ENCODE measurements at regions not wholly inside any gene's neighbourhood (a gene's known extent, or its start where the extent isn't known, plus 50 kb on each side); places are given as distances from the start of the nearest gene placed in this dataset.

DNA sequence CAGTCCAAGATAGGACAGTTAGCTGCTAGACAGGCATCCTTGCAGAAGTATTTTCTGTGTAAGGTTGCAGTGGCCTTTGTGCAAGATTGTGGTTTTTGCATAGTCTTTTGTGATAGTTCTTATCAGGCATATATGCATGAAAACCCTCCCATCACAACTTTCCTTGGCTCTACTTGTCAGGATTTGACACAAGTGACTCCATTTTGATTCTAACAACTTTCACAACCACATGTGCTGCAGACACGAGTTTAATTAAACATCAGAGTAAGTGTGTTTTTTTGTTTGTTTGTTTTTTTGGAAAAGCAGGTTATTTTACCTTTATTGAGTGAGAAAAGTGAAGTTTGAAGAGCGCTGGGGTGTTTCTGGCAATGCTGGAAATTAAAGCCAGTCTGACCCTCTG is 902.0 kb upstream of the GCFC2 start:
- no peak for TF ChIP-seq SIN3A (IDR thresholded peaks at IDR 0.05; ENCODE audit: borderline replicate concordance, insufficient read depth, low read depth, low read length)
- TF ChIP-seq, protein P1, sequence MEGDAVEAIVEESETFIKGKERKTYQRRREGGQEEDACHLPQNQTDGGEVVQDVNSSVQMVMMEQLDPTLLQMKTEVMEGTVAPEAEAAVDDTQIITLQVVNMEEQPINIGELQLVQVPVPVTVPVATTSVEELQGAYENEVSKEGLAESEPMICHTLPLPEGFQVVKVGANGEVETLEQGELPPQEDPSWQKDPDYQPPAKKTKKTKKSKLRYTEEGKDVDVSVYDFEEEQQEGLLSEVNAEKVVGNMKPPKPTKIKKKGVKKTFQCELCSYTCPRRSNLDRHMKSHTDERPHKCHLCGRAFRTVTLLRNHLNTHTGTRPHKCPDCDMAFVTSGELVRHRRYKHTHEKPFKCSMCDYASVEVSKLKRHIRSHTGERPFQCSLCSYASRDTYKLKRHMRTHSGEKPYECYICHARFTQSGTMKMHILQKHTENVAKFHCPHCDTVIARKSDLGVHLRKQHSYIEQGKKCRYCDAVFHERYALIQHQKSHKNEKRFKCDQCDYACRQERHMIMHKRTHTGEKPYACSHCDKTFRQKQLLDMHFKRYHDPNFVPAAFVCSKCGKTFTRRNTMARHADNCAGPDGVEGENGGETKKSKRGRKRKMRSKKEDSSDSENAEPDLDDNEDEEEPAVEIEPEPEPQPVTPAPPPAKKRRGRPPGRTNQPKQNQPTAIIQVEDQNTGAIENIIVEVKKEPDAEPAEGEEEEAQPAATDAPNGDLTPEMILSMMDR (IDR thresholded peaks at IDR 0.05) = no peak
- TF ChIP-seq, protein P2, sequence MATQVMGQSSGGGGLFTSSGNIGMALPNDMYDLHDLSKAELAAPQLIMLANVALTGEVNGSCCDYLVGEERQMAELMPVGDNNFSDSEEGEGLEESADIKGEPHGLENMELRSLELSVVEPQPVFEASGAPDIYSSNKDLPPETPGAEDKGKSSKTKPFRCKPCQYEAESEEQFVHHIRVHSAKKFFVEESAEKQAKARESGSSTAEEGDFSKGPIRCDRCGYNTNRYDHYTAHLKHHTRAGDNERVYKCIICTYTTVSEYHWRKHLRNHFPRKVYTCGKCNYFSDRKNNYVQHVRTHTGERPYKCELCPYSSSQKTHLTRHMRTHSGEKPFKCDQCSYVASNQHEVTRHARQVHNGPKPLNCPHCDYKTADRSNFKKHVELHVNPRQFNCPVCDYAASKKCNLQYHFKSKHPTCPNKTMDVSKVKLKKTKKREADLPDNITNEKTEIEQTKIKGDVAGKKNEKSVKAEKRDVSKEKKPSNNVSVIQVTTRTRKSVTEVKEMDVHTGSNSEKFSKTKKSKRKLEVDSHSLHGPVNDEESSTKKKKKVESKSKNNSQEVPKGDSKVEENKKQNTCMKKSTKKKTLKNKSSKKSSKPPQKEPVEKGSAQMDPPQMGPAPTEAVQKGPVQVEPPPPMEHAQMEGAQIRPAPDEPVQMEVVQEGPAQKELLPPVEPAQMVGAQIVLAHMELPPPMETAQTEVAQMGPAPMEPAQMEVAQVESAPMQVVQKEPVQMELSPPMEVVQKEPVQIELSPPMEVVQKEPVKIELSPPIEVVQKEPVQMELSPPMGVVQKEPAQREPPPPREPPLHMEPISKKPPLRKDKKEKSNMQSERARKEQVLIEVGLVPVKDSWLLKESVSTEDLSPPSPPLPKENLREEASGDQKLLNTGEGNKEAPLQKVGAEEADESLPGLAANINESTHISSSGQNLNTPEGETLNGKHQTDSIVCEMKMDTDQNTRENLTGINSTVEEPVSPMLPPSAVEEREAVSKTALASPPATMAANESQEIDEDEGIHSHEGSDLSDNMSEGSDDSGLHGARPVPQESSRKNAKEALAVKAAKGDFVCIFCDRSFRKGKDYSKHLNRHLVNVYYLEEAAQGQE (IDR thresholded peaks at IDR 0.05; ENCODE audit: insufficient read depth in 1 of 2, low read depth in 2 of 2, low read length in 1 of 2) = no peak
- TF ChIP-seq POLR2AphosphoS5 (IDR thresholded peaks at IDR 0.05; ENCODE audit: low read depth, low read length) = no peak
- TF ChIP-seq TCF7L2 (IDR thresholded peaks at IDR 0.05; ENCODE audit: low read depth, low read length) = no peak
- Histone ChIP-seq H3K27me3 (ENCODE audit: control insufficient read depth, insufficient read depth, low read length) (no peaks in the 10 kb centered on the region), H3K27ac (ENCODE audit: low read length) (no peak overlapping the region), H3K4me1 (ENCODE audit: control insufficient read depth, insufficient read depth, low read length) (no peaks in the 10 kb centered on the region), H3K9me3 (ENCODE audit: control insufficient read depth, insufficient read depth, low read depth, low read length) (no peaks in the 10 kb centered on the region), H3K36me3 (ENCODE audit: control insufficient read depth, insufficient read depth, low read length) (no peaks in the 10 kb centered on the region), H3K4me3 (ENCODE audit: low read depth in 2 of 2, low read length in 2 of 2) (no peak overlapping the region)
- ATAC-seq (no peak), DNase-seq (ENCODE audit: low read depth, low spot score) (no peak)
- CTCF ChIA-PET = no interaction called here
- in situ Hi-C loops (cut with HindIII; ENCODE audit: low pct_unique_long_range_greater_than_20kb, low sequenced_read_pairs) = no loop called here
- POLR2A ChIA-PET = no interaction called here
- intact Hi-C loops (cut with micrococcal nuclease; ENCODE audit: unreplicated experiment) = no loop called here
- BruUV-seq (replicated peaks) = no TSS peak

DNA sequence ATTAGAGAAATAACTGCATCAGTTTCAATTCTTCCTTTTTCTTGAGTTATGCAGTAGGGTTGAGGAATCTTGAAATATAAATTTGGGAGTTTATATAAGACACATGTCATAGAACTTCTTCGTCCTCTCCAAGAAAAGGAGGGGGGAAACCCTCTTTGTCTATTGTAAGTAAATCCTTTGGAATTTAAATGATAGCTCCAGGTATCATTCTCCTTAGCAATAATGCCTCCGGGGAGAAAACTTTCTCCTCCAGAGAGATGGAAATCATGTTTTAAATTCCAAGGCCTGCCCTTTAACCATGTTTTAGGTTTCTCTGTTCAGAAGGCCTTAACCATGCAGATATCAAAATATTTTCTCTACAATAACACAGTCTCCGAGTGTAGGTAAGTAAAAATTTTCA is 899.7 kb upstream of the GCFC2 start:
- no peaks in the 10 kb centered on the region for H3K9me3 ChIP-seq (ENCODE audit: control insufficient read depth, insufficient read depth, low read depth, low read length)
- H3K4me3 ChIP-seq (ENCODE audit: low read depth in 2 of 2, low read length in 2 of 2) = no peak overlapping the region
- BruUV-seq (replicated peaks) = no TSS peak
- no peaks in the 10 kb centered on the region for H3K36me3 ChIP-seq (ENCODE audit: control insufficient read depth, insufficient read depth, low read length)
- POLR2A ChIA-PET = no interaction called here
- ATAC-seq (no peak), DNase-seq (ENCODE audit: low read depth, low spot score) (no peak)
- no peaks in the 10 kb centered on the region for H3K27me3 ChIP-seq (ENCODE audit: control insufficient read depth, insufficient read depth, low read length)
- H3K27ac ChIP-seq (ENCODE audit: low read length) = no peak overlapping the region
- TF ChIP-seq, protein P1 (IDR thresholded peaks at IDR 0.05) = no peak
- TF ChIP-seq, protein P2 (IDR thresholded peaks at IDR 0.05; ENCODE audit: insufficient read depth in 1 of 2, low read depth in 2 of 2, low read length in 1 of 2) = no peak
- TF ChIP-seq TCF7L2 (IDR thresholded peaks at IDR 0.05; ENCODE audit: low read depth, low read length) (no peak), POLR2AphosphoS5 (IDR thresholded peaks at IDR 0.05; ENCODE audit: low read depth, low read length) (no peak), SIN3A (IDR thresholded peaks at IDR 0.05; ENCODE audit: borderline replicate concordance, insufficient read depth, low read depth, low read length) (no peak)
- intact Hi-C loops (cut with micrococcal nuclease; ENCODE audit: unreplicated experiment) (no loop called here), in situ Hi-C loops (cut with HindIII; ENCODE audit: low pct_unique_long_range_greater_than_20kb, low sequenced_read_pairs) (no loop called here)
- CTCF ChIA-PET = no interaction called here
- H3K4me1 ChIP-seq (ENCODE audit: control insufficient read depth, insufficient read depth, low read length) = no peaks in the 10 kb centered on the region

All from Panc1 (cell line).